Activated effector memory CD4-positive, alpha-beta T cell treated with anti-CD3 and anti-CD28 coated beads, Interleukin-2, amount 50 U/mL, for 16 hours (primary cell): ENCODE measurements at regions not wholly inside any gene's neighbourhood (a gene's known extent, or its start where the extent isn't known, plus 50 kb on each side); places are given as distances from the start of the nearest gene placed in this dataset.
A peak's percentile ranks its signal among the peaks of the same experiment; 100 is the strongest.

Experiments
- DNase-seq: peaks from one replicate; pipeline ENCODE4 v3.0.0-alpha.2; 2020

GRCh38 chr5:2566284-2566683 lies 185.2 kb downstream of the IRX2 start:
- DNase-seq: no peak

- no peak for DNase-seq
Measured at GRCh38 chr5:2565147-2565546, 186.3 kb downstream of the IRX2 start.

GRCh38 chr5:2563046-2563445 lies 188.4 kb downstream of the IRX2 start:
- DNase-seq: no peak

GRCh38 chr5:2562036-2562435 lies 189.4 kb downstream of the IRX2 start:
- DNase-seq: no peak

GRCh38 chr5:2560435-2560834 lies 191.0 kb downstream of the IRX2 start:
- DNase-seq: no peak

GRCh38 chr5:2557435-2557834 lies 194.0 kb downstream of the IRX2 start:
- no peak for DNase-seq

GRCh38 chr5:2556375-2556966 lies 195.0 kb downstream of the IRX2 start:
- DNase-seq: no peak

GRCh38 chr5:2553611-2554010 lies 197.9 kb downstream of the IRX2 start:
- DNase-seq: no peak

GRCh38 chr5:2550509-2550908 lies 201.0 kb downstream of the IRX2 start:
- no peak for DNase-seq

- no peak for DNase-seq
Measured at GRCh38 chr5:2549900-2550299, 201.6 kb downstream of the IRX2 start.

- no peak for DNase-seq
Measured at GRCh38 chr5:2549354-2549753, 202.1 kb downstream of the IRX2 start.

GRCh38 chr5:2546938-2547337 lies 204.5 kb downstream of the IRX2 start:
- no peak for DNase-seq

- no peak for DNase-seq
Measured at GRCh38 chr5:2544003-2544402, 207.5 kb downstream of the IRX2 start.

- DNase-seq: no peak
Measured at GRCh38 chr5:2542821-2543220, 208.7 kb downstream of the IRX2 start.

GRCh38 chr5:2542026-2542425 lies 209.5 kb downstream of the IRX2 start:
- DNase-seq: no peak

- no peak for DNase-seq
Measured at GRCh38 chr5:2538169-2538568, 213.3 kb downstream of the IRX2 start.

GRCh38 chr5:2537378-2538145 lies 213.9 kb downstream of the IRX2 start:
- no peak for DNase-seq

GRCh38 chr5:2536632-2537377 lies 214.7 kb downstream of the IRX2 start:
- peak; percentile 31 for DNase-seq

- no peak for DNase-seq
Measured at GRCh38 chr5:2534970-2535369, 216.5 kb downstream of the IRX2 start.

- peak; percentile 19 for DNase-seq
Measured at GRCh38 chr5:2534251-2534650, 217.2 kb downstream of the IRX2 start.

GRCh38 chr5:2533848-2534247 lies 217.6 kb downstream of the IRX2 start:
- peak; percentile 31 for DNase-seq

GRCh38 chr5:2532809-2533208 lies 218.7 kb downstream of the IRX2 start:
- peak; percentile 43 for DNase-seq

- DNase-seq: no peak
Measured at GRCh38 chr5:2531318-2531717, 220.2 kb downstream of the IRX2 start.

- peak; percentile 5 for DNase-seq
Measured at GRCh38 chr5:2530609-2531008, 220.9 kb downstream of the IRX2 start.
